ENCODE measurements at regions not wholly inside any gene's neighbourhood (a gene's known extent, or its start where the extent isn't known, plus 50 kb on each side); places are given as distances from the start of the nearest gene placed in this dataset.

DNA sequence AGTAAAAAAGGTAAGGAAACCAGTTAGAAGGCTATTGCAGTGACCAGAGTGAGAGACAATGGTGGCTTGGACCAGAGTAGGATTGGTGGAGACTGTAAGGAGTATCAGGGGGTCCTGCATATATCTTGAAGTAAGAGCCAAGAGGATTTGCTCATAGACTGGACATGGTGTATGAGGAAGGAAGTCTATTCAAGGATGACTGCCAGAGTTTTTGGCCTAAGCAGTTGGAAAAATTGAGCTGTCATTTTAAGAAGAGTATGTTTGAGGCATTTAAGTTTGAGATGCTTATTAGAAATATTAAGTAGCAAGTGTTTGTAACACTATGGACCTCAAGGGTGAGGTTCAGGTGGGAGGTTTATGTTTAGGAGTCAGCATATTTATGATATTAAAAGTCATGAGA, 596.6 kb downstream of the METTL15 start:
- DNase-seq = no peak
- intact Hi-C loops (cut with DNase I; ENCODE audit: low total_unique reads) = no loop called here

DNA sequence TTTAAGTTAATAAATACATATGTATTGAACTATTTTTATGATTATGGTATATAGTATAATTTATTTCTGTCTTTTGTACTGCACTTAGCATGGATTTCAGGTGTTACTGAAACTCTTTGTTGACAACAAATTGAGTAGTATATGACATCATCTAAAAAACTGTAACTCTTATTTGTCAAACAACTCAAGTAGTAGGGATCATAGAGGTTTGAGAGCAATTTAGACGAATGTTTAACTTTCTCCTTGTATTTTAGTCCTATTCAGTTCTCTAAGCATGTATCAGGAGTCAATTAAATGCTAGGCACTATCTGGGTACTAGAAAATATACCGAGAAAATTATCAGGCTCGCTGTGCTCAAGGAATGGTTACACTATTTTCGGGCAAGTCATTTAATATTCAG, 595.2 kb downstream of the METTL15 start:
- Histone ChIP-seq H3K4me3 (no peak overlapping the region), H3K27ac (no peak overlapping the region), H3K27me3 (no peaks in the 10 kb centered on the region), H3K36me3 (ENCODE audit: low read depth, missing control alignments) (no peaks in the 10 kb centered on the region), H3K9me3 (no peaks in the 10 kb centered on the region), H3K4me1 (no peaks in the 10 kb centered on the region)
- 88 to 92% methylated on average over 4 of the region's 4 CpGs for WGBS, 2 donors
- TF ChIP-seq CTCF (IDR thresholded peaks at IDR 0.05) (no peak), POLR2A (IDR thresholded peaks at IDR 0.05) (no peak)
- no peak for DNase-seq
- intact Hi-C loops (cut with DNase I; ENCODE audit: low total_unique reads) = no loop called here

More for the DNA sequence above, 596.6 kb downstream of the METTL15 start:
- Histone ChIP-seq H3K36me3 (ENCODE audit: low read depth, missing control alignments) (no peaks in the 10 kb centered on the region), H3K4me1 (no peaks in the 10 kb centered on the region), H3K4me3 (no peak overlapping the region), H3K9me3 (no peaks in the 10 kb centered on the region), H3K27ac (no peak overlapping the region), H3K27me3 (no peaks in the 10 kb centered on the region)
- TF ChIP-seq CTCF (IDR thresholded peaks at IDR 0.05) (no peak), POLR2A (IDR thresholded peaks at IDR 0.05) (no peak)

DNA sequence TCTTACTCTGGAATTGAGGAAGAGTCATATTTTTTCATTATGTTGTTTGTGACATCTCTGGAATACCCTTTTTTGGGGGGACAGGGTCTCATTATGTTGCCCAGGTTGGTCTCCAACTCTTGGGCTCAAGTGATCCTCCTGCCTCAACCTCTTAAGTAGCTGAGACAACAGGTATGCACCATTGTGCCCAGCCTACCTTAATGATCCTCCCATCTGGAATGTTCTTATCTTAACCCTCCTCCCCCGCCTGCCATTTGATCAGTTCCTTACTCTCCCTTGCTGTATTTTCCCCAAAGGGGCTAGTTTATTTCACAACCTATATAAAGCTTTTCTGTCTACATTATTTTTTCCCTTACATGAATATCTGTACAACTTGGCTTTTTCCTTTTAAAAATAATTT, 594.7 kb downstream of the METTL15 start:
- no peaks in the 10 kb centered on the region for H3K36me3 ChIP-seq (ENCODE audit: low read depth, missing control alignments)
- H3K9me3 ChIP-seq = no peaks in the 10 kb centered on the region
- no peaks in the 10 kb centered on the region for H3K27me3 ChIP-seq
- no peaks in the 10 kb centered on the region for H3K4me1 ChIP-seq
- intact Hi-C loops (cut with DNase I; ENCODE audit: low total_unique reads) = no loop called here
- 74 to 85% methylated on average over 1 of the region's 1 CpG for WGBS, 2 donors
- TF ChIP-seq POLR2A (IDR thresholded peaks at IDR 0.05) (no peak), CTCF (IDR thresholded peaks at IDR 0.05) (no peak)
- no peak overlapping the region for H3K27ac ChIP-seq
- no peak overlapping the region for H3K4me3 ChIP-seq
- DNase-seq = no peak

DNA sequence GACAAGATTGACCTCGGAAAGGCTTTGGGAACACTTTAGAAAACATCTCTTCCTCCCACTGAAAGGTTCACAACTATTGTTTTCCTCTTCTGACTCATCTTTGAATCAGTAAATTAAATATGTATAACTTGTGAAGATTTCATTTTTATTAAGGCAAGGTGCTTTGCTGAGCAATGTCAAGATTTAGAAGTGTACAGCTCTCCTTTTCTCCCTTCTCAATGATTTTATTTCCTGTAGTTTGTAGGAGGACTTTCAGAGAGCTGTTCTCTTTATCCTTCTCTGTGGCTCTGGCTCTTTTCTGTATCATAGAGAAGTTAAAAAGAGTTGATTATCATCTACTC, 594.2 kb downstream of the METTL15 start:
- H3K4me3 ChIP-seq = no peak overlapping the region
- no peaks in the 10 kb centered on the region for H3K27me3 ChIP-seq
- H3K27ac ChIP-seq = no peak overlapping the region
- TF ChIP-seq POLR2A (IDR thresholded peaks at IDR 0.05) = no peak
- no peak for TF ChIP-seq CTCF (IDR thresholded peaks at IDR 0.05)
- no peaks in the 10 kb centered on the region for H3K36me3 ChIP-seq (ENCODE audit: low read depth, missing control alignments)
- intact Hi-C loops (cut with DNase I; ENCODE audit: low total_unique reads) = no loop called here
- no peaks in the 10 kb centered on the region for H3K4me1 ChIP-seq
- no peaks in the 10 kb centered on the region for H3K9me3 ChIP-seq
- no peak for DNase-seq
- 96% methylated on average over 1 of the region's 1 CpG for WGBS, 2 donors

- Histone ChIP-seq H3K27me3 (no peaks in the 10 kb centered on the region), H3K4me3 (no peak overlapping the region), H3K9me3 (no peaks in the 10 kb centered on the region), H3K27ac (no peak overlapping the region), H3K36me3 (ENCODE audit: low read depth, missing control alignments) (no peaks in the 10 kb centered on the region), H3K4me1 (no peaks in the 10 kb centered on the region)
- 77 to 87% methylated on average over 5 of the region's 5 CpGs for WGBS, 2 donors
- DNase-seq = no peak
- TF ChIP-seq CTCF (IDR thresholded peaks at IDR 0.05) (no peak), POLR2A (IDR thresholded peaks at IDR 0.05) (no peak)
- intact Hi-C loops (cut with DNase I; ENCODE audit: low total_unique reads) = no loop called here
Observed at GRCh38 chr11:28701760-28702449, 593.7 kb downstream of the METTL15 start.
